DOHH2 (cell line): ENCODE measurements at regions not wholly inside any gene's neighbourhood (a gene's known extent, or its start where the extent isn't known, plus 50 kb on each side); places are given as distances from the start of the nearest gene placed in this dataset.

Experiments
- CTCF ChIP-seq: fragments of 200-600 bp; sonication (generic); IDR thresholded peaks from one replicate; pipeline ENCODE4 v1.5.1; 2014; ENCODE audit warnings: antibody characterized with exemption, mild to moderate bottlenecking, low read depth, low read length; ENCODE audit not compliant: poor library complexity, severe bottlenecking
- EZH2phosphoT487 ChIP-seq: fragments of 200-600 bp; sonication (generic); IDR thresholded peaks from 2 replicates; pipeline ENCODE4 v1.6.1; 2017; ENCODE audit warnings: borderline replicate concordance, mild to moderate bottlenecking, antibody characterized with exemption, low read length, moderate library complexity, mixed read lengths

GRCh38 chr14:66085665-66086064 is 400.5 kb upstream of the CCDC196 start:
- TF ChIP-seq CTCF (no peak), EZH2phosphoT487 (no peak)
